Thyroid gland (tissue), 4 donors: ENCODE measurements at regions not wholly inside any gene's neighbourhood (a gene's known extent, or its start where the extent isn't known, plus 50 kb on each side); places are given as distances from the start of the nearest gene placed in this dataset.

Experiments
- DNase-seq, 2 donors: peaks; one replicate each; pipeline ENCODE4 v3.0.0-alpha.2; 2019
- H3K27ac ChIP-seq, 3 donors: fragments of 200-600 bp; sonication (generic); 1 replicate in 2 of 3; 2 replicates in 1 of 3; pipeline ENCODE4 v1.5.1; 2016 to 2019; ENCODE audit warnings: mild to moderate bottlenecking in 1 of 3, moderate library complexity in 1 of 3
- H3K27me3 ChIP-seq: fragments of 200-600 bp; sonication (generic); one replicate; pipeline ENCODE4 v1.5.1; 2019
- H3K36me3 ChIP-seq, 2 donors: fragments of 200-600 bp; sonication (generic); one replicate each; pipeline ENCODE4 v1.5.1; 2016 to 2019
- H3K4me1 ChIP-seq, 2 donors: fragments of 200-600 bp; sonication (generic); one replicate each; pipeline ENCODE4 v1.5.1; 2017 to 2019
- H3K4me3 ChIP-seq, 3 donors: fragments of 200-600 bp; sonication (generic); replicated peaks in 1 of 3; 1 replicate in 2 of 3; 2 replicates in 1 of 3; pipeline ENCODE4 v1.5.1; 2016; ENCODE audit warnings: mild to moderate bottlenecking in 1 of 3
- H3K9me3 ChIP-seq: fragments of 200-600 bp; sonication (generic); one replicate; pipeline ENCODE4 v1.5.1; 2017
- CTCF ChIP-seq, 6 experiments: fragments of 200-600 bp in 3 of 6; fragments of 450-650 bp in 3 of 6; sonication (generic) in 3 of 6; IDR thresholded peaks; one replicate each; pipeline ENCODE4 v1.5.1; 2016 to 2019; ENCODE audit warnings: antibody characterized with exemption in 6 of 6, mild to moderate bottlenecking in 2 of 6, inconsistent platforms in 1 of 6, moderate library complexity in 1 of 6
- POLR2A ChIP-seq, 2 donors: fragments of 450-650 bp; IDR thresholded peaks; one replicate each; pipeline ENCODE4 v1.6.1; 2017; ENCODE audit warnings: antibody characterized with exemption in 2 of 2, mild to moderate bottlenecking in 2 of 2, moderate library complexity in 1 of 2
- WGBS, 2 donors: methylation state at CpG; one replicate each; pipeline ENCODE4 v1.1.5; 2017; 5-methylcytosine and 5-hydroxymethylcytosine counted together
- intact Hi-C: fragments of 100-400 bp; cut with DNase I; formaldehyde crosslinking; loops from one replicate; pipeline ENCODE4 v1.15.1; 2023

GRCh38 chr2:161008311-161008710, 151.9 kb upstream of the TANK start:
- Histone ChIP-seq H3K36me3 (no peaks in the 10 kb centered on the region), H3K27ac (no peak overlapping the region), H3K9me3 (no peaks in the 10 kb centered on the region), H3K4me1 (no peaks in the 10 kb centered on the region), H3K27me3 (no peaks in the 10 kb centered on the region), H3K4me3 (no peak overlapping the region)
- WGBS, 2 donors: 84 to 88% methylated on average over 3 of the region's 3 CpGs
- no peak for DNase-seq
- intact Hi-C loops: no loop called here
- TF ChIP-seq CTCF (IDR thresholded peaks at IDR 0.05): no peak
- TF ChIP-seq POLR2A (IDR thresholded peaks at IDR 0.05): no peak

GRCh38 chr2:161010503-161011015, 149.7 kb upstream of the TANK start:
- Histone ChIP-seq H3K27me3 (no peaks in the 10 kb centered on the region), H3K9me3 (no peaks in the 10 kb centered on the region), H3K27ac (no peak overlapping the region), H3K36me3 (no peaks in the 10 kb centered on the region), H3K4me1 (no peaks in the 10 kb centered on the region), H3K4me3 (no peak overlapping the region)
- TF ChIP-seq POLR2A (IDR thresholded peaks at IDR 0.05): no peak
- no peak for TF ChIP-seq CTCF (IDR thresholded peaks at IDR 0.05)
- DNase-seq: no peak
- intact Hi-C loops: no loop called here
- 61% methylated on average over 4 to 7 of the region's 7 CpGs for WGBS, 2 donors

- 38 to 43% methylated on average over 3 of the region's 3 CpGs for WGBS, 2 donors
- Histone ChIP-seq H3K27me3 (no peaks in the 10 kb centered on the region), H3K4me1 (peaks cover 0 to 8% of the 10 kb centered on the region in 2 donors), H3K27ac (peak overlapping the region in 1 of 3 donors; percentile 31), H3K36me3 (no peaks in the 10 kb centered on the region), H3K4me3 (no peak overlapping the region), H3K9me3 (no peaks in the 10 kb centered on the region)
- DNase-seq: no peak
- intact Hi-C loops: no loop called here
- TF ChIP-seq POLR2A (IDR thresholded peaks at IDR 0.05): no peak
- TF ChIP-seq CTCF (IDR thresholded peaks at IDR 0.05): no peak
Observed at GRCh38 chr2:161017780-161018470, 142.3 kb upstream of the TANK start.

GRCh38 chr2:161019311-161019710, 140.9 kb upstream of the TANK start:
- intact Hi-C loops: no loop called here
- Histone ChIP-seq H3K27me3 (no peaks in the 10 kb centered on the region), H3K4me1 (peaks cover 0 to 8% of the 10 kb centered on the region in 2 donors), H3K27ac (no peak overlapping the region), H3K9me3 (no peaks in the 10 kb centered on the region), H3K36me3 (no peaks in the 10 kb centered on the region), H3K4me3 (no peak overlapping the region)
- 77 to 82% methylated on average over 5 of the region's 5 CpGs for WGBS, 2 donors
- TF ChIP-seq CTCF (IDR thresholded peaks at IDR 0.05) (no peak), POLR2A (IDR thresholded peaks at IDR 0.05) (no peak)
- DNase-seq: no peak

GRCh38 chr2:161020437-161020836, 139.8 kb upstream of the TANK start:
- Histone ChIP-seq H3K4me1 (peaks cover 0 to 8% of the 10 kb centered on the region in 2 donors), H3K27me3 (no peaks in the 10 kb centered on the region), H3K27ac (peak overlapping the region; percentile 57 to 64 (median 60)), H3K36me3 (no peaks in the 10 kb centered on the region), H3K9me3 (no peaks in the 10 kb centered on the region), H3K4me3 (no peak overlapping the region)
- intact Hi-C loops: no loop called here
- 30 to 34% methylated on average over 2 of the region's 2 CpGs for WGBS, 2 donors
- TF ChIP-seq CTCF (IDR thresholded peaks at IDR 0.05) (no peak), POLR2A (IDR thresholded peaks at IDR 0.05) (no peak)
- peak; percentile 49 to 62 for DNase-seq
